ENCODE measurements at regions not wholly inside any gene's neighbourhood (a gene's known extent, or its start where the extent isn't known, plus 50 kb on each side); places are given as distances from the start of the nearest gene placed in this dataset.

- TF ChIP-seq CTCF (IDR thresholded peaks at IDR 0.05; ENCODE audit: low read depth, low read length, poor library complexity, severe bottlenecking): no peak
- no peak for TF ChIP-seq EZH2phosphoT487 (IDR thresholded peaks at IDR 0.05; ENCODE audit: borderline replicate concordance, low read length)
Observed at GRCh38 chr5:5954275-5954598, 424.1 kb downstream of the MED10 start.

Data from DOHH2 (cell line).